ENCODE measurements at regions not wholly inside any gene's neighbourhood (a gene's known extent, or its start where the extent isn't known, plus 50 kb on each side); places are given as distances from the start of the nearest gene placed in this dataset.

- Histone ChIP-seq H2AFZ (replicated peaks; ENCODE audit: low read length, poor library complexity) (no peak overlapping the region), H4K20me1 (ENCODE audit: insufficient read depth, low read length) (no peaks in the 10 kb centered on the region), H3K4ac (ENCODE audit: low read depth, low read length) (no peak overlapping the region), H2AK9ac (replicated peaks; ENCODE audit: low read depth, low read length, poor library complexity) (no peak overlapping the region), H4K5ac (ENCODE audit: low read depth, low read length) (no peak overlapping the region), H4K8ac (ENCODE audit: low read depth in 2 of 2, low read length in 2 of 2) (no peak overlapping the region), H3K18ac (ENCODE audit: low read depth, low read length) (no peak overlapping the region), H3K4me2 (ENCODE audit: low read depth, low read length) (no peak overlapping the region), H3K9me1 (ENCODE audit: insufficient read depth, low read length) (no peaks in the 10 kb centered on the region), H3K56ac (ENCODE audit: extremely low read depth, insufficient read depth, low read length) (no peak overlapping the region), H3K79me1 (ENCODE audit: low read depth in 1 of 2, low read length in 2 of 2) (no peaks in the 10 kb centered on the region), H2BK15ac (ENCODE audit: low read depth, low read length) (no peak overlapping the region), H2BK5ac (ENCODE audit: low read depth, low read length, poor library complexity, severe bottlenecking) (no peak overlapping the region), H2AK5ac (ENCODE audit: low read depth, low read length) (no peak overlapping the region), H3K36me3 (ENCODE audit: control insufficient read depth, insufficient read depth, low read length) (no peaks in the 10 kb centered on the region), H3K9me3 (ENCODE audit: control insufficient read depth, insufficient read depth, low read length) (peaks cover 49% of the 10 kb centered on the region), H3K4me3 (ENCODE audit: insufficient read depth, low read depth, low read length) (no peak overlapping the region), H3K23ac (ENCODE audit: low read depth, low read length) (no peak overlapping the region), H3K14ac (replicated peaks; ENCODE audit: low read depth, low read length) (no peak overlapping the region), H3K27ac (ENCODE audit: insufficient read depth, low read length) (no peak overlapping the region), H2BK120ac (ENCODE audit: low read depth, low read length) (no peak overlapping the region), H3K9ac (ENCODE audit: low read depth, low read length) (no peak overlapping the region), H2BK20ac (ENCODE audit: low read depth, low read length) (no peak overlapping the region), H4K91ac (ENCODE audit: insufficient read depth, low read depth, low read length) (no peak overlapping the region), H3K4me1 (ENCODE audit: control insufficient read depth, insufficient read depth, low read length) (no peaks in the 10 kb centered on the region), H3K27me3 (ENCODE audit: control insufficient read depth, insufficient read depth, low read length) (no peaks in the 10 kb centered on the region)
- dilution Hi-C loops (cut with HindIII; ENCODE audit: low sequenced_read_pairs, unreplicated experiment) = no loop called here
- CTCF ChIA-PET = no interaction called here
- intact Hi-C loops (cut with micrococcal nuclease) = no loop called here
- ATAC-seq (ENCODE audit: low read depth) (no peak), DNase-seq (no peak)
- no peak for TF ChIP-seq RAD21 (IDR thresholded peaks at IDR 0.05; ENCODE audit: low read length)
- TF ChIP-seq FOS (IDR thresholded peaks at IDR 0.05; ENCODE audit: low read depth, low read length) = no peak
- no peak for TF ChIP-seq RCOR1 (IDR thresholded peaks at IDR 0.05; ENCODE audit: insufficient replicate concordance, low read length)
- no peak for TF ChIP-seq USF2 (IDR thresholded peaks at IDR 0.05; ENCODE audit: low read depth, low read length)
- TF ChIP-seq MAFK (IDR thresholded peaks at IDR 0.05; ENCODE audit: low read depth, low read length) = no peak
- TF ChIP-seq MAZ (IDR thresholded peaks at IDR 0.05; ENCODE audit: borderline replicate concordance, low read depth, low read length) = no peak
- TF ChIP-seq SMC3 (IDR thresholded peaks at IDR 0.05; ENCODE audit: low read depth, low read length) = no peak
- no peak for TF ChIP-seq POLR2A (IDR thresholded peaks at IDR 0.05; ENCODE audit: low read depth, low read length)
- no peak for TF ChIP-seq RFX5 (IDR thresholded peaks at IDR 0.05; ENCODE audit: low read depth, low read length)
- no peak for TF ChIP-seq CHD1 (IDR thresholded peaks at IDR 0.05; ENCODE audit: low read depth, low read length)
- no peak for TF ChIP-seq CEBPB (IDR thresholded peaks at IDR 0.05; ENCODE audit: low read depth, low read length)
- POLR2A ChIA-PET (ENCODE audit: unreplicated experiment) = no interaction called here
- in situ Hi-C loops (cut with MboI; ENCODE audit: low sequenced_read_pairs) = no loop called here
- no TSS peak for BruUV-seq (replicated peaks)
- 63% methylated on average over 7 of the region's 17 CpGs; no CpG with 5 or more reads in 1 of the 2 experiments for WGBS, 2 experiments (ENCODE audit: extremely low coverage in 2 of 2, insufficient read length in 1 of 2)
These were observed 287.0 kb downstream of the TCERG1L start for GRCh38 chr10:131024259-131025131.
